ENCODE measurements at regions not wholly inside any gene's neighbourhood (a gene's known extent, or its start where the extent isn't known, plus 50 kb on each side); places are given as distances from the start of the nearest gene placed in this dataset.
"Not testable (repeated sequence)": the region's sequence is repeated elsewhere in the genome, so short reads cannot be mapped to it uniquely, and the experiment has no call there.

GRCh38 chr20:51172558-51173428 is 149.9 kb upstream of the KCNG1 start:
- no peak for TF ChIP-seq CTCF (conservative IDR thresholded peaks at IDR 0.05)
- H3K27ac ChIP-seq: no peak overlapping the region

GRCh38 chr20:51171141-51171540 is 148.2 kb upstream of the KCNG1 start:
- H3K27ac ChIP-seq: no peak overlapping the region
- TF ChIP-seq CTCF (conservative IDR thresholded peaks at IDR 0.05): no peak

- TF ChIP-seq CTCF (conservative IDR thresholded peaks at IDR 0.05): no peak
- no peak overlapping the region for H3K27ac ChIP-seq
These were observed 146.9 kb upstream of the KCNG1 start for GRCh38 chr20:51169813-51170212.

GRCh38 chr20:51167911-51168310 is 145.0 kb upstream of the KCNG1 start:
- not testable (repeated sequence) for H3K27ac ChIP-seq

GRCh38 chr20:51166489-51166888 is 143.6 kb upstream of the KCNG1 start:
- TF ChIP-seq CTCF (conservative IDR thresholded peaks at IDR 0.05): no peak
- H3K27ac ChIP-seq: no peak overlapping the region

- TF ChIP-seq CTCF (conservative IDR thresholded peaks at IDR 0.05): no peak
- no peak overlapping the region for H3K27ac ChIP-seq
These were observed 142.2 kb upstream of the KCNG1 start for GRCh38 chr20:51165131-51165530.

GRCh38 chr20:51164731-51165130 is 141.8 kb upstream of the KCNG1 start:
- no peak for TF ChIP-seq CTCF (conservative IDR thresholded peaks at IDR 0.05)
- no peak overlapping the region for H3K27ac ChIP-seq

- no peak overlapping the region; the same call in 1 of the 2 replicates for H3K27ac ChIP-seq
- TF ChIP-seq CTCF (conservative IDR thresholded peaks at IDR 0.05): no peak
These were observed 141.2 kb upstream of the KCNG1 start for GRCh38 chr20:51163996-51164600.

All from VCaP (cell line).